HL-60 (cell line): ENCODE measurements at regions not wholly inside any gene's neighbourhood (a gene's known extent, or its start where the extent isn't known, plus 50 kb on each side); places are given as distances from the start of the nearest gene placed in this dataset.

Source experiments
- GABPA ChIP-seq: IDR thresholded peaks from 2 replicates; pipeline ENCODE4 v1.6.1; 2012; ENCODE audit warnings: low read depth
- POLR2AphosphoS5 ChIP-seq: IDR thresholded peaks from 2 replicates; pipeline ENCODE4 v1.6.1; 2012; ENCODE audit warnings: low read depth
- REST ChIP-seq: IDR thresholded peaks from 2 replicates; pipeline ENCODE4 v1.6.1; 2012; ENCODE audit warnings: low read depth; ENCODE audit not compliant: insufficient replicate concordance
- TF ChIP-seq, protein P1 (sequence below): IDR thresholded peaks from one replicate; pipeline ENCODE4 v1.5.1; 2011; ENCODE audit warnings: low read length, control low read depth, inconsistent platforms; ENCODE audit not compliant: insufficient read depth

DNA sequence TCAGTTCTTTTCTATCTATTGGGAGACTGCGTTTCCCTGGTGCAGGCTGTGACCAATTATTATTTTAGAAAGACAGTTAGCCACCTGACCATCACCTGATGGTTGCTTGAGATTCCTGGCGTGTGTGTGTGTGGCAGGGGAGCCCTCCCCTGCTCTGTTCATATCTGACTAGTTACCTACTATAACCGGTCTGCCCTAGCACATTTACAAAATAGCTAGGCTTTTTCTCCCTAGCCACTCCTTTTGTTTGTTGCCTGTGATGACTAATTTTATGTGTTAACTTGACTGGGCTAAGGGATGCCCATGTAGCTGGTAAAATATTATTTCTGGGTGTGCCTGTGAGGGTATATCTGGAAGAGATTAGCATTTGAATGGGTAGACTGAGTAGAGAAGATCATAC, 76.9 kb downstream of the OLFM4 start:
- no peak for TF ChIP-seq REST
- TF ChIP-seq, protein P1, sequence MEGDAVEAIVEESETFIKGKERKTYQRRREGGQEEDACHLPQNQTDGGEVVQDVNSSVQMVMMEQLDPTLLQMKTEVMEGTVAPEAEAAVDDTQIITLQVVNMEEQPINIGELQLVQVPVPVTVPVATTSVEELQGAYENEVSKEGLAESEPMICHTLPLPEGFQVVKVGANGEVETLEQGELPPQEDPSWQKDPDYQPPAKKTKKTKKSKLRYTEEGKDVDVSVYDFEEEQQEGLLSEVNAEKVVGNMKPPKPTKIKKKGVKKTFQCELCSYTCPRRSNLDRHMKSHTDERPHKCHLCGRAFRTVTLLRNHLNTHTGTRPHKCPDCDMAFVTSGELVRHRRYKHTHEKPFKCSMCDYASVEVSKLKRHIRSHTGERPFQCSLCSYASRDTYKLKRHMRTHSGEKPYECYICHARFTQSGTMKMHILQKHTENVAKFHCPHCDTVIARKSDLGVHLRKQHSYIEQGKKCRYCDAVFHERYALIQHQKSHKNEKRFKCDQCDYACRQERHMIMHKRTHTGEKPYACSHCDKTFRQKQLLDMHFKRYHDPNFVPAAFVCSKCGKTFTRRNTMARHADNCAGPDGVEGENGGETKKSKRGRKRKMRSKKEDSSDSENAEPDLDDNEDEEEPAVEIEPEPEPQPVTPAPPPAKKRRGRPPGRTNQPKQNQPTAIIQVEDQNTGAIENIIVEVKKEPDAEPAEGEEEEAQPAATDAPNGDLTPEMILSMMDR = no peak
- TF ChIP-seq POLR2AphosphoS5 = no peak
- TF ChIP-seq GABPA = no peak
